IMR-90 (cell line): ENCODE measurements at regions not wholly inside any gene's neighbourhood (a gene's known extent, or its start where the extent isn't known, plus 50 kb on each side); places are given as distances from the start of the nearest gene placed in this dataset.

Experiments
- BHLHE40 ChIP-seq: fragments of 150-350 bp; IDR thresholded peaks from 2 replicates; pipeline ENCODE4 v1.6.1; 2016; ENCODE audit warnings: mild to moderate bottlenecking, low read depth, low read length
- CEBPB ChIP-seq: IDR thresholded peaks from 2 replicates; pipeline ENCODE4 v1.6.1; 2012; ENCODE audit warnings: low read depth, low read length, improper control_type of control experiment
- CHD1 ChIP-seq: IDR thresholded peaks from 2 replicates; pipeline ENCODE4 v1.6.1; 2012; ENCODE audit warnings: low read depth, low read length, improper control_type of control experiment
- CTCF ChIP-seq: conservative IDR thresholded peaks from 2 replicates; pipeline ENCODE4 v1.5.1; 2012; ENCODE audit warnings: mild to moderate bottlenecking, low read depth, low read length, improper control_type of control experiment
- ELK1 ChIP-seq: fragments of 150-350 bp; IDR thresholded peaks from 2 replicates; pipeline ENCODE4 v1.6.1; 2016; ENCODE audit warnings: low read depth, mild to moderate bottlenecking, low read length, moderate library complexity, borderline replicate concordance
- FOS ChIP-seq: fragments of 150-350 bp; IDR thresholded peaks from 2 replicates; pipeline ENCODE4 v1.6.1; 2016; ENCODE audit warnings: low read depth, low read length
- MAFK ChIP-seq: IDR thresholded peaks from 2 replicates; pipeline ENCODE4 v1.6.1; 2012; ENCODE audit warnings: low read depth, low read length, improper control_type of control experiment
- MXI1 ChIP-seq: IDR thresholded peaks from 2 replicates; pipeline ENCODE4 v1.6.1; 2012; ENCODE audit warnings: low read depth, mild to moderate bottlenecking, low read length, moderate library complexity, borderline replicate concordance
- POLR2A ChIP-seq: IDR thresholded peaks from 2 replicates; pipeline ENCODE4 v1.6.1; 2012; ENCODE audit warnings: mild to moderate bottlenecking, low read depth, low read length
- RAD21 ChIP-seq: IDR thresholded peaks from 2 replicates; pipeline ENCODE4 v1.6.1; 2012; ENCODE audit warnings: low read length, improper control_type of control experiment
- RCOR1 ChIP-seq: IDR thresholded peaks from 2 replicates; pipeline ENCODE4 v1.6.1; 2012; ENCODE audit warnings: mild to moderate bottlenecking, low read length, improper control_type of control experiment; ENCODE audit not compliant: insufficient replicate concordance
- RFX5 ChIP-seq: IDR thresholded peaks from 2 replicates; pipeline ENCODE4 v1.8.0; 2012; ENCODE audit warnings: low read depth, mild to moderate bottlenecking, low read length, moderate library complexity
- SMC3 ChIP-seq: fragments of 150-350 bp; IDR thresholded peaks from 2 replicates; pipeline ENCODE4 v1.6.1; 2016; ENCODE audit warnings: low read depth, mild to moderate bottlenecking, antibody characterized with exemption, low read length, moderate library complexity

- TF ChIP-seq RFX5 (no peak), CTCF (no peak), SMC3 (no peak), RAD21 (no peak), POLR2A (no peak), MAFK (no peak), FOS (no peak), ELK1 (no peak), MXI1 (no peak), RCOR1 (no peak), CHD1 (no peak), CEBPB (no peak), BHLHE40 (no peak)
These were observed 141.6 kb upstream of the TMCC3 start for GRCh38 chr12:94791933-94792332.
